LNCaP clone FGC (cell line): ENCODE measurements at regions not wholly inside any gene's neighbourhood (a gene's known extent, or its start where the extent isn't known, plus 50 kb on each side); places are given as distances from the start of the nearest gene placed in this dataset.
"Not testable (repeated sequence)": the region's sequence is repeated elsewhere in the genome, so short reads cannot be mapped to it uniquely, and the experiment has no call there.

Experiments
- DNase-seq: peaks from one replicate; pipeline ENCODE4 v3.0.0-alpha.2; 2011; ENCODE audit warnings: low read depth
- H3K4me3 ChIP-seq: 2 replicates; pipeline ENCODE4 v1.5.1; 2011; ENCODE audit warnings: mild to moderate bottlenecking, low read depth, low read length, control low read depth

DNA sequence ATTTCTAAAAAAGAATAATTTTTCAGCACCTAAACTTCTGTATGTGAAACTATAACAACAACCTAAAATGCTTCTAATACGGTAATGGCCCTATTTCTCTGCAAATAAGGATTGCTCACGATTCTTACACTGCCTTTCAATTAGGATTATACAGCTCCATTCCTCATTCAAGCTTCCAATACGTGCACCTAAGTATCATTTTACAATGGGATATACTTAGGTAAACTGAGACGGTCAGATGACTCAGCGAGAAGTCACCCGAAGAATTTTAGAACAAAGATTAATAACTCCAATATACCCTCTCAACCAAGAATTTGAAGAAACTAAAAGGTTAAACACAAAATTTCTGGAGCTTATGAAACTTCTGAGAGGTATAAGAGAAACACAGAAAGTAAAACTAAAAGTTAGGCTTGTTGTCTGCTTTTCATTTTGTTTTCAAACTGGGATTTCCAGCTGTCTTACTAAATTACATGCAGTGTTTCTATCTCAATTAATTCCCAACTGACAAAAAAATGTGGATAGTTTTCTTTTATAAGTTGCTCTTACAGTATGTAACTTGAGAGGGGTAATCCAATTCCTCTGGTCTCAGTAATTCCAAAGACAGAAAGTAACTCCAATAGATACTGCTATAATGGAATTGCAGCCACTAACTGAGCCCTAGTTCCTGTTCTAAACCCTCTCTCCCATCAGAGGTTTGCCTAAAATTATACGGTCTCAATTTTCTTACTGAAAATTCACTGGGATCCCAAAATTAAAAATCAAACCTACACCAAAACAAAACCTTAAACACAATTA, 69.9 kb upstream of the NBPF20 start:
- H3K4me3 ChIP-seq, DNase-seq: not testable (repeated sequence)

DNA sequence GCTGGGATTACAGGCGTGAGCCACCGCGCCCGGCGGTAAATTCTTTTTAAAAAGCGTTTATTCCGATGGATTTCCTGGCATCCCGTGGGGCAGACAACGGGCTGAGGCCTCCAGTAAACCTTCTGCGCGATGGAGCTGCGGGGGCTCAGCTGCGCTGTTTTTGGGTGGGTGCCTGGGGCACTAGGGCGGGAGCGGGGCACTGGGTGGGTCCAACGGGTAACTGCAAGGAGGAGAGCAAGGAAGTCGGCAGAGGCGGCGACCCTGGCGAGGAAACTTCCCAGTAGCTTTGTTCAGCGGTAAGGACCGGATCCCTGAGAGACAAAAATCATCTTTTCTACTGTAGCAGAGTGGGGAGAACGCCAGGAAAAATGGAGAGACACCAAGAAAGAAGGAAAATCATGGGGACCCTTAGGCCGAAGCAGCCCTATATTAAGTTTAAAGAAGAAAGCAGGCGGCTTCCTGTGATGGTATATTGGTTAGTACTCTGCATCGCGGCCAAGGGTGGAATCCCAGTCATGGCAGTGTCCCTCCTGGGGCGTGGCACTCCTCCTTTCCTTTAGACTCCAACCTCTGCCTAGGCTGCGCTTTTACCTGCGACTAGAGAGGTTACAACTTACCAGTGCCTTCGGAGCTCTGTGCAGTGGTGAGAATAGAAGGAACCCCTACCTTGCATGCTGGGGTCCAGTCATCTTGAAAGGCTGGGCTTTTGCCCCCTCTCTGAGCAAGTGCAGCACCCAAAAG, 63.0 kb upstream of the NBPF20 start:
- not testable (repeated sequence) for DNase-seq, H3K4me3 ChIP-seq

DNA sequence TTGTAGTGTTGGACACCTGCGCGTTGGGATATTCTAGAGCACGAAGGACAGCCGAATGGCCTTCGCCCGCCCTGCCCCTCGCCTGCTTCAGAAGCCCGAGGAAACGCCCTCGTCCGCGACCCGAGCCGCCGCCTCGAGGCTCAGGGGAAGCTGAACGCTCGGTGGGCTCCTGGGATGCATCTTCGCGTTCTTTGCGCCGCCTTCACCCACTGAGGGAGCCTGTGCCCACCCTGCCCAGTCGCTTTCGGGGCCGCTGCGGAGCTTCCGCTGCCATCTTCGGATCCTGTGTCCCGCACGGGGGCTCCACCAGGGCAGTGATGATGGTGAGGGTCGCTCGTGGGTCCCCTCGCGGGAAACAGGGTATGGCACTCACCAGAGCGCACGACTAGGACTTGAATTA, 61.8 kb upstream of the NBPF20 start:
- not testable (repeated sequence) for H3K4me3 ChIP-seq, DNase-seq

GRCh38 chr1:145484257-145484656, 58.9 kb upstream of the NBPF20 start:
- not testable (repeated sequence) for DNase-seq, H3K4me3 ChIP-seq

DNA sequence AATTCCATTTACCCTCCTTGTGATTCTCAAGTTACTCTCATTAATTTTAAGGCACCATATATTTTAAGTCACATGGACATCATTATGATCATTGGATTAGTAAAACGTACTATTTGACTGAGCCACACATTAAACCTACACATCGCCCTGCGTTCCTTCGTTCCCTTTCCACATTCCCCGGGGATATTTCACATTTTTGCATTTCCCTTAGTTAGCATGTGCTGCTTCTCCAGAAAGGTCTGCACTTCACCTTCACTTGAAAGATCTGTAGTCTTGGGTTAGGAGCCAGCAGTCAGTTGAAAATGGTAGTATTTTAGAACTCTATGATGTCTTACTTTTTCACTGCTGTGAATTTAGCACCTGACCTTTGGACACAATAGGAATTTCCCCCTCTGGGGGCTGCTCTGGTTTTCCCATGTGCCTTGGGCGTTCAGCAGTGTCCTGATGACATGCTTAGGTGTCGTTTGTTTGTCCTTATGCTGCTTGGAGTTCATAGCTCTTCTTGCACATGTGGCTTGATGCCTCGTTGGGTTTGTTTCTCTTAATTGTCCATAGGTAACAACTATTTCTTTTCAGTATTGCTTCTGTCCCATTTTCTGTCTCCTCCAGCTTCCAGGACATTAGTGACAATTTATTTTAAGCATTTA, 56.9 kb upstream of the NBPF20 start:
- DNase-seq, H3K4me3 ChIP-seq: not testable (repeated sequence)

- not testable (repeated sequence) for DNase-seq, H3K4me3 ChIP-seq
Observed at GRCh38 chr1:145475962-145476361, 50.6 kb upstream of the NBPF20 start.

- DNase-seq, H3K4me3 ChIP-seq: not testable (repeated sequence)
Observed at GRCh38 chr1:145475369-145475915, 50.0 kb upstream of the NBPF20 start.
